ENCODE measurements at regions not wholly inside any gene's neighbourhood (a gene's known extent, or its start where the extent isn't known, plus 50 kb on each side); places are given as distances from the start of the nearest gene placed in this dataset.

DNA sequence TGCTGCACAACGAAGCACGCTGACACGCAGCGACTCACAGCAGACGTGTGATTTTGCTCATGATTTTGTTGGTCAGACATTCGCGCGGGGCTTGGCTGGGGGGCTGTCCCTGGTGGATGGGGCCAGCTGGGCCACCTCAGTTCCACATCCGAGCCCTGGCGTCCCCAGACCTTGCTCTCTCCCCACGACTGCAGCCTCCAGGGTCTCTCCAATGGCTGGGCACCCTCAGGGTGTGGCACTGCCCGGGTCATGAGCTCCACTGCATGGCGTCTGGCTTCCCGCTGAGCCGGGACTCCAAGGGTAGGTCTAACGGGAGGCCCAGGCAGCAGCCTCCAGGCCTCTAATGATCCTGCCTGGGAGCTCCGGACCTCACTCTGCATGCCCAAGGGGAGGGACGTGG is 173.0 kb upstream of the AJAP1 start:
- no peak overlapping the region for H3K4me3 ChIP-seq (ENCODE audit: low read depth in 1 of 2, low read length in 1 of 2)
- no peaks in the 10 kb centered on the region for H3K36me3 ChIP-seq
- H3K9me3 ChIP-seq: no peaks in the 10 kb centered on the region
- H3K4me1 ChIP-seq (ENCODE audit: control insufficient read depth in 1 of 2, insufficient read depth in 1 of 2, low read depth in 1 of 2, low read length in 1 of 2): no peaks in the 10 kb centered on the region
- no peak overlapping the region for H3K27ac ChIP-seq
- no peaks in the 10 kb centered on the region for H3K27me3 ChIP-seq
- TF ChIP-seq, protein P1, sequence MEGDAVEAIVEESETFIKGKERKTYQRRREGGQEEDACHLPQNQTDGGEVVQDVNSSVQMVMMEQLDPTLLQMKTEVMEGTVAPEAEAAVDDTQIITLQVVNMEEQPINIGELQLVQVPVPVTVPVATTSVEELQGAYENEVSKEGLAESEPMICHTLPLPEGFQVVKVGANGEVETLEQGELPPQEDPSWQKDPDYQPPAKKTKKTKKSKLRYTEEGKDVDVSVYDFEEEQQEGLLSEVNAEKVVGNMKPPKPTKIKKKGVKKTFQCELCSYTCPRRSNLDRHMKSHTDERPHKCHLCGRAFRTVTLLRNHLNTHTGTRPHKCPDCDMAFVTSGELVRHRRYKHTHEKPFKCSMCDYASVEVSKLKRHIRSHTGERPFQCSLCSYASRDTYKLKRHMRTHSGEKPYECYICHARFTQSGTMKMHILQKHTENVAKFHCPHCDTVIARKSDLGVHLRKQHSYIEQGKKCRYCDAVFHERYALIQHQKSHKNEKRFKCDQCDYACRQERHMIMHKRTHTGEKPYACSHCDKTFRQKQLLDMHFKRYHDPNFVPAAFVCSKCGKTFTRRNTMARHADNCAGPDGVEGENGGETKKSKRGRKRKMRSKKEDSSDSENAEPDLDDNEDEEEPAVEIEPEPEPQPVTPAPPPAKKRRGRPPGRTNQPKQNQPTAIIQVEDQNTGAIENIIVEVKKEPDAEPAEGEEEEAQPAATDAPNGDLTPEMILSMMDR (IDR thresholded peaks at IDR 0.05): no peak

DNA sequence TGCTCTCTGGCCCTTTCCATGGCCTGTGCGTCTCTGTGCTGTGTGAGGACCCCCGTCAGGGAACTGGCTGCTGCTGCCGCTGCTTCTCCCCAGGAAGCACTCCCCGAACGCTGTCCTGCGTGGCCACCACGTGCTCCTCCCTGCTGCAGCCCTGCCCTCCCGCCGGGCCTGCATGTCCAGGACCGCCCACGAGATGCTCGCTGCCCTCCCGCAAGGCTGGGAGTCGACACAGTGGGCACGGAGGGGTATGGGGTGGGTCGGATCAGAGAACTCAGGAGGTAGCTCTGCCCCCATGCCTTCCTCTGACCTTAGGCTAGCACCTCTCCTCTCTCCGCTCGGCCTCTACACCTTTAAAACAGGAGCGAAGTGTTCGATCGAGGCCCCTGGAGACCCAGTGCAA is 171.9 kb upstream of the AJAP1 start:
- H3K36me3 ChIP-seq: no peaks in the 10 kb centered on the region
- H3K4me3 ChIP-seq (ENCODE audit: low read depth in 1 of 2, low read length in 1 of 2): no peak overlapping the region
- H3K27ac ChIP-seq: no peak overlapping the region
- H3K9me3 ChIP-seq: no peaks in the 10 kb centered on the region
- TF ChIP-seq, protein P1 (IDR thresholded peaks at IDR 0.05): no peak
- H3K4me1 ChIP-seq (ENCODE audit: control insufficient read depth in 1 of 2, insufficient read depth in 1 of 2, low read depth in 1 of 2, low read length in 1 of 2): no peaks in the 10 kb centered on the region
- no peaks in the 10 kb centered on the region for H3K27me3 ChIP-seq

DNA sequence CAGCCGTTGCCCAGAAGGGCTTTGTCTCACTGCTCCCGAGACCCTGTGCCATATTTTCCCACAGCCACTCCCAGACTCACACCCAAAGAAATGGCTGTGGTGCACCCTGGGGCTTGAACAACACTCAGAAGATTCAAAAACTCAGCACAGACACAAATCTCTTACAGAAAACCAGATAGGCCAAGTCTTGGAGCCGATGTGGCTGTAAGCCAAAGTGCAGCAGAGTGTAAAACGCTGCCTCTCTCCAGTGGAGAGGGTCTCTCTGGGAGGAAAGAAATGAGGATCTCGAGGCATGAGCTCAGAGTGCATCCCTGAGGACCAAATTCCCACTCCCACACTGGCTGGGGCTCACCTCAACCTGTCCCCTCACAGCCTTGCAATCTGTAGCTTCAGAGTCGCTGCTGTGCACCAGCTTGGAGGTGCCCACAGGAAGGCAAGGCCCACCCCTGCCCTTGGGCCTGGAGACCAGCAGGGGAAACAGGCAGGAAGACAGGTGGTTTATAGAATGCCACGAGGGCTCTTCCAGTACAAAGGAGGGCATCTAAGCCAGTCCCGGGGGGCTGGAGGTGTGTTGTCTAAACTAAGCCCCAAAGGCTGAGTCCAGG is 171.3 kb upstream of the AJAP1 start:
- no peaks in the 10 kb centered on the region for H3K27me3 ChIP-seq
- no peaks in the 10 kb centered on the region for H3K9me3 ChIP-seq
- no peaks in the 10 kb centered on the region for H3K36me3 ChIP-seq
- TF ChIP-seq, protein P1 (IDR thresholded peaks at IDR 0.05): no peak
- no peaks in the 10 kb centered on the region for H3K4me1 ChIP-seq (ENCODE audit: control insufficient read depth in 1 of 2, insufficient read depth in 1 of 2, low read depth in 1 of 2, low read length in 1 of 2)
- no peak overlapping the region for H3K27ac ChIP-seq
- H3K4me3 ChIP-seq (ENCODE audit: low read depth in 1 of 2, low read length in 1 of 2): no peak overlapping the region

DNA sequence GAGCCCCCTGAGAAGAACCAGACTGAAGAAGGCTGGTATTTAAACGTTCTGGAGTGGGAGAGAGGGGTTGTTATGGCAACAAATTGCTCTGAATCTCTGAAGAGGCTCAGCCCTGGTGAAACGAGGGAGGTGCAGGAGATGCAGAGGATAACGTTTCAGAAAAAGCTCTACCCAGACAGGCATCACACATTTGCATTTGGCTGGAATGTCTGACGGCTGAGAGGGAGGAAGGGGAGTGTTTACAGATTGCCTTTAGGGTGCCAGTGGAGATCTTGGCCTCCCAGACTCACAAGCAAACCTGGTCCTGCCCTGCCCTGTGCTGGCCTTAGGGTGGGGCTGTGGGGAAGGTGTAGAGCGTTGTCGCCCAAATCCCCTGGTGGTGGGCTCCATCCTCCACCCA is 169.0 kb upstream of the AJAP1 start:
- Histone ChIP-seq H3K9me3 (no peaks in the 10 kb centered on the region), H3K4me1 (ENCODE audit: control insufficient read depth in 1 of 2, insufficient read depth in 1 of 2, low read depth in 1 of 2, low read length in 1 of 2) (no peaks in the 10 kb centered on the region), H3K4me3 (ENCODE audit: low read depth in 1 of 2, low read length in 1 of 2) (no peak overlapping the region), H3K36me3 (no peaks in the 10 kb centered on the region), H3K27ac (no peak overlapping the region), H3K27me3 (no peaks in the 10 kb centered on the region)
- TF ChIP-seq, protein P1 (IDR thresholded peaks at IDR 0.05): no peak

DNA sequence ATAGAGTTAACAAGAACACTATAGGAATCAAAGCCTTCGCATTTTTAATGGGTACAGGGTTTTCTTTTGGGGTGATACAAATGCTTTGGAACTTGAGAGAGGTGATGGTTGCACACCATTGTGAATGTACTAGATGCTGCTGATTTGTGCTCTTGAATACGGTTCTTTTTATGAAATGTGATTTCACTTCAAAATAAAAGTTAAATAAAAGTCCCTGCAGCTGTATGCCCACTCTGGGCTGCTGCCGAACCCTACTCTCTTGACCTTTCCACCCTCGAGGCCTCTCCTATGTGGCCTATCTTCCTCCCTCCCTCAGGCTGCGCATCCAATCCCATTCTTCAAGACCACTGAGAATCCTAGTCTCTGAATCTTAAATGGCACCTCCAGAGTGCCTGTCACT is 168.5 kb upstream of the AJAP1 start:
- H3K4me1 ChIP-seq (ENCODE audit: control insufficient read depth in 1 of 2, insufficient read depth in 1 of 2, low read depth in 1 of 2, low read length in 1 of 2): no peaks in the 10 kb centered on the region
- TF ChIP-seq, protein P1 (IDR thresholded peaks at IDR 0.05): no peak
- H3K27ac ChIP-seq: no peak overlapping the region
- no peak overlapping the region for H3K4me3 ChIP-seq (ENCODE audit: low read depth in 1 of 2, low read length in 1 of 2)
- H3K36me3 ChIP-seq: no peaks in the 10 kb centered on the region
- no peaks in the 10 kb centered on the region for H3K9me3 ChIP-seq
- H3K27me3 ChIP-seq: no peaks in the 10 kb centered on the region

Measured in neutrophil (primary cell).